ENCODE measurements at regions not wholly inside any gene's neighbourhood (a gene's known extent, or its start where the extent isn't known, plus 50 kb on each side); places are given as distances from the start of the nearest gene placed in this dataset.

DNA sequence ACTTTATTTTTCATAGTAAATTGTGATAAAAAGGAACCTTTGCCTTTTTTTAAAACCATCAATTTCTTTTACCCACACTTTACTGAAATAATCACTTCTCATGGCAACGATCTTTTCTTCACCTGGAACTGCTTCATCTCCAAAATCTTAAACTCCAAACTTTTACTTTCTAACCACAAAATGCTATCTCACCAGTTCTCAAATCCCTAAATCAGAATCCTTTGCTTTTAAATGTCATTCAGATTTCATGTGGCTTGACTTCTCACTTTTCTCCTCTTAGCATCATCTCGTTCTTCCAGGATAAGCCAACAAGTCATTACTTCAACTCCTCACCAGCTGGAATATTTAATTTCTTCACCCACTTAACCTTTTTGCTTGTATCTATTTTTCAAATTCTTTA, 284.3 kb upstream of the RASGEF1B start:
- TF ChIP-seq CTCF (IDR thresholded peaks at IDR 0.05) (no peak), POLR2A (IDR thresholded peaks at IDR 0.05) (no peak)
